Sigmoid colon (tissue), 4 donors: ENCODE measurements at regions not wholly inside any gene's neighbourhood (a gene's known extent, or its start where the extent isn't known, plus 50 kb on each side); places are given as distances from the start of the nearest gene placed in this dataset.

ENCODE experiments used
- CTCF ChIP-seq, 4 experiments: fragments of 450-650 bp in 3 of 4; fragments of 200-600 bp in 1 of 4; IDR thresholded peaks; one replicate each; pipeline ENCODE4 v1.5.1; 2016 to 2019; ENCODE audit warnings: antibody characterized with exemption in 4 of 4, mild to moderate bottlenecking in 3 of 4, moderate library complexity in 2 of 4
- POLR2A ChIP-seq, 2 donors: fragments of 450-650 bp; IDR thresholded peaks; one replicate each; pipeline ENCODE4 v1.6.1; 2016; ENCODE audit warnings: antibody characterized with exemption in 2 of 2, mild to moderate bottlenecking in 2 of 2, moderate library complexity in 2 of 2
- POLR2AphosphoS5 ChIP-seq, 4 donors: sonication (generic); formaldehyde crosslinking; IDR thresholded peaks; one replicate each; pipeline ENCODE4 v1.6.1; 2017; ENCODE audit warnings: antibody characterized with exemption in 4 of 4

- no peak for TF ChIP-seq CTCF (IDR thresholded peaks at IDR 0.05)
- no peak for TF ChIP-seq POLR2AphosphoS5 (IDR thresholded peaks at IDR 0.05)
- no peak for TF ChIP-seq POLR2A (IDR thresholded peaks at IDR 0.05)
These were observed 104.9 kb downstream of the SEC23IP start for GRCh38 chr10:119997429-119997828.
